Neural crest cell (in vitro differentiated cells): ENCODE measurements at regions not wholly inside any gene's neighbourhood (a gene's known extent, or its start where the extent isn't known, plus 50 kb on each side); places are given as distances from the start of the nearest gene placed in this dataset.
A peak's percentile ranks its signal among the peaks of the same experiment; 100 is the strongest.

Experiments used
- DNase-seq: peaks from one replicate; pipeline ENCODE4 v3.0.0; 2021; ENCODE audit warnings: low read depth, mixed read lengths, low spot score
- H3K27ac Mint-ChIP-seq: one replicate; pipeline ENCODE4 v1.8.0; 2021; ENCODE audit warnings: mild to moderate bottlenecking, mixed read lengths; ENCODE audit not compliant: unreplicated experiment
- H3K27me3 Mint-ChIP-seq: 2 replicates; pipeline ENCODE4 v1.8.0; 2021; ENCODE audit warnings: low read depth, mild to moderate bottlenecking, mixed read lengths
- H3K36me3 Mint-ChIP-seq: 2 replicates; pipeline ENCODE4 v1.8.0; 2021; ENCODE audit warnings: low read depth, mild to moderate bottlenecking, mixed read lengths
- H3K4me1 Mint-ChIP-seq: 2 replicates; pipeline ENCODE4 v1.8.0; 2021; ENCODE audit warnings: mixed read lengths
- H3K4me3 Mint-ChIP-seq: one replicate; pipeline ENCODE4 v1.8.0; 2021; ENCODE audit warnings: mild to moderate bottlenecking, mixed read lengths
- H3K9me3 Mint-ChIP-seq: 2 replicates; pipeline ENCODE4 v1.8.0; 2021; ENCODE audit warnings: mixed read lengths
- CTCF ChIP-seq: fragments of 200-600 bp; sonication (generic); conservative IDR thresholded peaks from 2 replicates; pipeline ENCODE4 v1.5.0; 2021; ENCODE audit warnings: antibody characterized with exemption, mild to moderate bottlenecking

DNA sequence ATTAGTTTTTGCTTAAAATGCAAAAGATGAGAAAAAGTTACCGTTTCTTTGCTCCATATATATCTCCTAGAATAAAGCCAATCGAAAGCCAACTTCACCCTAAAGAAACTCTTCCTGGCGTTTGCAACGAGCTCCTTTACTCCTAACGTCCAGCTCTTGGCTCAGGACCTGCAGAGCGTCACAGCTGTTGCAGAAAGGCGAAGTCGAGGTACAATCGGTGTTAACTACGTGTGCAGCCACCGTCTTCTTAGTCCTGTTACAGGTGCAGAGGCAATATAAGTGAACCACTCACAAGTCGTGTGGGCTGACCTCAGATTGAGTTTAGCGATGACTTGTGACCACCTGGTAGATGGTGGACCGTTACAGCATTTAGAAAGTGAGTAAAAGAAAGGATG is 113.1 kb downstream of the TRIM27 start:
- peak overlapping the region; percentile 66 for H3K4me3 Mint-ChIP-seq
- peaks cover 2% of the 10 kb centered on the region for H3K9me3 Mint-ChIP-seq
- H3K36me3 Mint-ChIP-seq = peaks cover 2% of the 10 kb centered on the region
- no peak for DNase-seq
- no peak overlapping the region for H3K27ac Mint-ChIP-seq
- TF ChIP-seq CTCF = no peak
- H3K4me1 Mint-ChIP-seq = peaks cover 26% of the 10 kb centered on the region
- H3K27me3 Mint-ChIP-seq = peaks cover 100% of the 10 kb centered on the region

- peaks cover 2% of the 10 kb centered on the region for H3K9me3 Mint-ChIP-seq
- peaks cover 2% of the 10 kb centered on the region for H3K36me3 Mint-ChIP-seq
- TF ChIP-seq CTCF = no peak
- H3K27me3 Mint-ChIP-seq = peaks cover 100% of the 10 kb centered on the region
- peak overlapping the region; percentile 33 for H3K4me3 Mint-ChIP-seq
- no peak overlapping the region for H3K27ac Mint-ChIP-seq
- DNase-seq = no peak
- peaks cover 27% of the 10 kb centered on the region for H3K4me1 Mint-ChIP-seq
These were observed 111.9 kb downstream of the TRIM27 start for GRCh38 chr6:28811873-28812272.

GRCh38 chr6:28812778-28813569 is 110.8 kb downstream of the TRIM27 start:
- Mint-ChIP-seq H3K9me3 (no peaks in the 10 kb centered on the region), H3K36me3 (no peaks in the 10 kb centered on the region), H3K27ac (no peak overlapping the region), H3K4me1 (peaks cover 33% of the 10 kb centered on the region), H3K27me3 (peaks cover 100% of the 10 kb centered on the region), H3K4me3 (peak overlapping the region; percentile 24)
- DNase-seq = no peak
- TF ChIP-seq CTCF = no peak

GRCh38 chr6:28814032-28814976 is 109.5 kb downstream of the TRIM27 start:
- H3K4me3 Mint-ChIP-seq = peak overlapping the region; percentile 73
- no peak for DNase-seq
- peaks cover 100% of the 10 kb centered on the region for H3K27me3 Mint-ChIP-seq
- TF ChIP-seq CTCF = no peak
- no peak overlapping the region for H3K27ac Mint-ChIP-seq
- H3K9me3 Mint-ChIP-seq = no peaks in the 10 kb centered on the region
- no peaks in the 10 kb centered on the region for H3K36me3 Mint-ChIP-seq
- H3K4me1 Mint-ChIP-seq = peaks cover 33% of the 10 kb centered on the region

DNA sequence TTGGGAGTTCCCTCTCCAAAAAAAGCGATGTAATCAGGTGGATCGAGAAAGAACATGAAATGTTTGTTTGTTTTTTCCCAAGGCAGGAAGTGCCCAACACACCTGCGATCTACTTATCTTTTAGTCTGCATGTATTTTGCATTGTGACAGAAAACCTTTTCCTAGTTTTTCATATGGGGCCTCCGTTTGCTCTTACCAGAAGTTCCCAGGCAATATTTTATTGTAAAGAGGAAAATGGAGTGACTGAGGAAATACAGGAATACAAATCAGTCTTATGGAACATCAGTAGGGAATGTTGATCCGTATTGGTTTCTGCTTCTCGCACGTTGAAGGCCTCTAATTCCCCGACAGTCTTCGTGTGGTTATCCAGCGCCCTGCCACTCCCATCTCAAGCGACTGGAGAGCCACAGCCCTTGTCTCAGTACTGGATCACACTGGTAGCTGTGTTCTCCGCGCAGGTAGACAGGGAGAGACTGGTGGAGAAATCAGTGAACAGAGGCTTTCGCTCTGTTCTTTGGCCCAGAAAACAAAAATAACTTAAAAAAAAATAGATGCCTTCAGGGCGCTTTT is 107.4 kb downstream of the TRIM27 start:
- H3K4me1 Mint-ChIP-seq = peaks cover 23% of the 10 kb centered on the region
- H3K36me3 Mint-ChIP-seq = no peaks in the 10 kb centered on the region
- DNase-seq = no peak
- peaks cover 99% of the 10 kb centered on the region for H3K27me3 Mint-ChIP-seq
- no peaks in the 10 kb centered on the region for H3K9me3 Mint-ChIP-seq
- no peak for TF ChIP-seq CTCF
- no peak overlapping the region for H3K27ac Mint-ChIP-seq
- H3K4me3 Mint-ChIP-seq = no peak overlapping the region
